NCI-H1436 (cell line): ENCODE measurements at regions not wholly inside any gene's neighbourhood (a gene's known extent, or its start where the extent isn't known, plus 50 kb on each side); places are given as distances from the start of the nearest gene placed in this dataset.

Source experiments
- DNase-seq: peaks from one replicate; lab custom pipeline; 2025; lab: John Stamatoyannopoulos, UW

GRCh38 chr15:29611057-29611456, 211.2 kb downstream of the TJP1 start:
- DNase-seq, result no peak

- no peak for DNase-seq
Observed at GRCh38 chr15:29601811-29602210, 220.5 kb downstream of the TJP1 start.

DNA sequence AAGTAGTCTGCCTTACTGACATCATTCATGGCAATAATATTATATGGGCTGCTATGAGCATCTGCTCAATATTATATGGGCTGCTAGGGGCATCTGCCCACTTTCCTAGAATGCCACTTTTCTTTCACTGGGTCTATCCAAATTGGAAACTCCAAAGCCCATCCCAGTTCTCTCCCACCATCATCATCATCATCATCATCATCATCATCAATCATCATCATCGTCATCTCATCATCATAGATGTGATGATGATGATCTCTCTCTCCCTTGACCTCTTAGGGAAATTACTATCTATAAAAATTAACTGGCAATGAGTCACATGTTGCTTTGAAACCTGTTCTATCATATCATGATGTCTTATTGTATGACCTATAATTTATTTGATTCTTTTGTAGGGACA, 222.0 kb downstream of the TJP1 start:
- DNase-seq, result no peak

DNA sequence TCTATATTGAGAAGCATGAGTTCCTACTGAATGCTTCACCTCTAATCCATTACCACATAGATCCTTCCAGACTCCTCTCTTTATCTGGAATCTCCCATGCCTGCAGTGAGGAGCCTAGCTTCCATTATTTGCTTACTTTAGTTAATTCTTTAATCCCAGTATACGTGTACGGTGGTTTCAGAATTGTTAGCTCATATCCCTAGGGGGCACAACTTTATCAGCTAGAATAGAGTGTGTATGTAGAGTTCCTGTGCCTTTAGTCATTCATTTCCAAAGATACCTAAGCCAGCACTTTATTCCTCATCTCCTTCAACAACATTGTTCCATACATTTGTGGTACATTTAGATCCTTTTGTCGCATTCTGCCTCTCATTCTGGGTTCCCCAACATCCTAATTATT, 226.0 kb downstream of the TJP1 start:
- DNase-seq, result no peak

DNA sequence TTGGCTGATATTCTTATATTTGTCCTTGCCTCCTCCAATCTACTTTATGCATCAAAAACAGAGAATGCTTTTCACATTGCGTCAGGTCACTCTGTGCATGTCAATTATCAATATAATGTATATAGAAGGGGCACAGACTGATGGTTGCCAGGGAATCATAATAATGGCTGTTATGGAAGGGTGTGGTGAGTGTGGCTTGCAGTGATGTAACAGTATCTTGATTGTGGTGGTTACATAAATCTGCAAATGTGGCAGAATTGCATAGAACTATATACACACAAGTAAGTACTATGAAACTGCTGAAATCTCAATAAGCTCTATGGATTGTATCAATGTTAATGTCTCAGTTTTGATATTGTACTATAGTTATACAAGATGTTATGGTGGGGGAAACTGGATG, 228.6 kb downstream of the TJP1 start:
- DNase-seq, result no peak

DNA sequence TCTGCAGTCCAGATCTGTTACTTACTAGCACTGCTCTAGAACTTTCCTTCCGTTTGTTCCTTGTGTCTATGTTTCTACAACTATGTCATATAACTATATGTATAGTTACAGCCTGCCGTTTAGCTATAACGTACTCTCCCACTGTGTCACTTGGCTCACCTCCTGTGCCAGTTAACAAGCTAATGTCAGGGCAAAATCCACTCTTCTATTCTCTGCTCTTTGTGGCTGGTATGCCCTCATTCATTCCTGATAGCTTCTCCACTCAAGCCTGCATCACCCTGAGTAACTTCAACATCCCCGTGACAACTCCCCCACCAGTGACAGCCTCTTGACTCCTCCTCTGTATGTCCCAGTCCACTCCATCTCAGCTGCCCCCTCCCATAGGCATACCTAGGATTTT, 229.2 kb downstream of the TJP1 start:
- DNase-seq, result no peak

DNA sequence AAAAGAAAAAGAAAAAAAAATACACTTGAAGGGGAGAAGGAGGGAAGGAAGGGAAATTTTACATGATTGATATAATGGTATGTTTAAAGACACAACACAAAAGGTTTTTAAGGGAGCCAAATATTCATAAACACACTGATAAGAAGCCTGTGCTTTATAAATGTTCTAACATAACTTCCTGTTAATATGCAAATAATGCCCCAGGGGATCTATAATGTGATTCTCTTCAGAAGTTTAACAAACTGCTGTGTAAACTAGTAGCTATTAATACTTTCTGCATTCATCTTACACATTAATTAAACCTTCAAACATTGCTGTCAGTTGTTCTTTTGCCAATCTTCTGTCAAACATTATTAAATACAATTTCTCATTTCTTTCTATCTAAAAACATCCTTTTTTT, 231.6 kb downstream of the TJP1 start:
- no peak for DNase-seq

DNA sequence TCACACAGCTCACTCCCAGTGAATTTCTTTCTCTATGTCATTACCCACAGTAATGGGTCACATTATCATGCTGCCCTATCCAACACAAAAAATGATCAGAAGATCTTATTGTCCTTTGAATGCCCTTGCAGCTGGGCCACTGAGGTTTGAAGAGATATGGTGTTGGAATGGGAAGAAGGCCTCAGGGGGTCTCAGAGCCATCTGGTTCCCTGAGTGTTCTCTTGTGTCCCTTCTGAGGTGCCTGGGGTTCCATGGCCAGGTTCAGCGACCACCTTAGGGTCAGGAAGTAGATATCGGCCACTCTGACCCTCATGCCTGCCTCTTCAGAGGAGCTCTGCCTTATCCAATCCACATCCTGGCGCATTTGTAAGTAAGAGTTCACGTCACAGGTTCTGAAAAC, 232.3 kb downstream of the TJP1 start:
- DNase-seq, result no peak

- DNase-seq, result no peak
Observed at GRCh38 chr15:29589416-29589815, 232.9 kb downstream of the TJP1 start.

DNA sequence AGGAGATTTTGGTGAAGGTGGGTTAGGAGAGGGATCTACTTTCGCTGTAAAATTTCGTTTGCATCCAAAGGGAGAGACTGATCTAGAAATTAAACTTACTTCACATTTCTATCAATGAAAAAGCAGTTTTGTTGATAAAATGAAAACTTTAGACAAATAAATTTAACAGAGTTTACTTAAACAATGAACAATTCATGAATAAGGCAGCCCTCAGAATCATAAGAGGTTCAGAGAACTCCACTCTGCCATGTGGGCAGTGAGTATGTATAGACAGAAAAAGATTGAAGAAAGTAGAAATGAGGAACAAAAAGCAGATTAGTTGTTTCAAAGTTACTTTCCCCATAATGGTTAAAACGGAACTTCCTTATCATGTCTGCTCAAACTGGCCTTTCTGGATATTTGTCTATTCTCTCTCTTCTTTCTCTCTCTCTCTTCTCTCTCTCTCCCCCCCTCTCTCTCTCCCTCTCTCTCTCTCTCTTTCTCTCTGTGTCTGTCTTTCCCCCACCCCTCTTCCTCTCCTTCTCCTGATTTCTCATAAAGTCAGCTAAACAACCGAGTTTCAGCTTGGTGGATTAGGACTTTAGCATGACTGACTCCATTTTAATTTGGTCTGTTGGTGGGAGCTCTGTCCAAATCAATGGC, 248.9 kb downstream of the TJP1 start:
- no peak for DNase-seq

GRCh38 chr15:29571792-29572431, 250.4 kb downstream of the TJP1 start:
- DNase-seq, result no peak

GRCh38 chr15:29570948-29571791, 251.1 kb downstream of the TJP1 start:
- peak; percentile 11 for DNase-seq

GRCh38 chr15:29570121-29570947, 251.9 kb downstream of the TJP1 start:
- no peak for DNase-seq

DNA sequence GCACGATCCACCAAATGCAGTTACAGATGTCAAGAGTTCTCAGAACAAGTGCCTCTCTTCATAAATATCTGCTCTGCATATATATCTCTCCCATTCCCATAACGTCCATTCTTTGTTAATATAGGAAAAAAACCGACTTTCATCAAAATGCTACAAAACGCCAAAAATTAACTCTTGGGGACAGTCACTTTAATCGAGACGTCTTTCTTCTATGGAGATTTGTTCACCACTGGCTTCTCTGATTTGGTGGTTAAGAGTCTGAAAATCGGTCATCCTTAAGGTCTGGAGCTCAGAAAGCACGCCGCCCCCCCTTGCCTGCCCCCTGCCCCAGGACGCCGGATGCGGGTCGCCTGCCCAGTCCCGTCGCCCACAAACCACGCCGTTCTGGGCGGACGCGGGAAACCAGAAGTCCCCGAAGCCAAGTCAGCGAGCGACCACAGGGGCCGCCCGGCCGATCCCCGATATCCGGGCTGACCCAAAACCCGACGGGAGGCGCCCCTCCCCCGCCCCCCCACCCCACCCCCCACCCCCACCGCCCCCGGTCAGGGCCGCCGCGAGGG, 252.7 kb downstream of the TJP1 start:
- DNase-seq, result no peak

DNA sequence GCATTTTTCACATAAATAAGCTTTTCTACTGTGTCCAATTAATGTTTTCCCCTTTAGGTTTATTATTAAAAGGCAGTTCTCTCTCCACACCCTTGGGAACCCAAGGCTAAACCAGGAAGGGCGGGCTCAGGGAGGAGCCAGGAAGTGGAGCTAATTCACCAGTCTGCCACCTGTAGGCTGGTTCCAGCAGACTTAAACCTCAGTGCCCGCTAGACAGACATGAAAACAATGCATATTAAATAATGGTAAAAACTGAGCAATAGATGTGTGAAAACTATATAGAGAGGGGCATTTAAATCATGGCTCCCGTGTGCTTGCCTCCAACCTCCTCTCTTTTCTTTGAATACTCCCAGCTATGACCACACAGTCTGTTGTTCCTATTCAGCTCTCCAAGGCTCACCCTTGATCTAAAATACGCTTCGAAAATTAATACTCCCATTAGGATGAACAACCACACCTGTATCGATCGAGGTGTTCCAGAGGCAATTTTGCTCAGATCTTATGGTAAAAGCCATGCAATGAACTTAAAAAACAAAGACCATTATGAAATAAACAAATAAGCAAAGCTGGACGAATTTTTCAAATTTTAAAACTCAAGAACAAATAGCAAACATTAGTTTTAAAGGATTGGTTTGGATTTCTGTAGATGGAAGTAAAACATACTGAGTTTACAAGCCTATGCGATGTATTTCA, 253.3 kb downstream of the TJP1 start:
- no peak for DNase-seq

GRCh38 chr15:29567336-29567735, 254.9 kb downstream of the TJP1 start:
- no peak for DNase-seq

DNA sequence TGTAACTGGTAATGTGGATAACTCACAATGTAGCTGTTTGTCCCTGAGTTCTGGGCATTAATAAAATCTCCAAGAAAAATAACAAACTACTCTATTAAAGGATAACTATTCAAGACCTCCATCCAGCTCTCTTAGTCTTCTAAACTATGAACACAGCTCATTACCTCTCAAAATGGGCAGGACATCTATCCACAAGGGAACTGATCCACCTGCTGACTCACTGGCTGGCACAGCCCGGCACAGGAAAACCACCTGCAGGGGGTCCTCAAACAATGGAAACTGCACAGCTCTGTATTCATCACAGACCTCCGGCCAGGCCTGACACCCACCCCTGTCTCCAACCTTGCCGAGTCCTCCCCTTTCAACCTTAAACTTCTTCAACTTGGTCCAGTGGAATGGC, 255.4 kb downstream of the TJP1 start:
- no peak for DNase-seq

GRCh38 chr15:29563112-29563511, 259.2 kb downstream of the TJP1 start:
- DNase-seq, result no peak

GRCh38 chr15:29560896-29561295, 261.4 kb downstream of the TJP1 start:
- DNase-seq, result no peak

GRCh38 chr15:29558261-29558660, 264.0 kb downstream of the TJP1 start:
- DNase-seq, result no peak

DNA sequence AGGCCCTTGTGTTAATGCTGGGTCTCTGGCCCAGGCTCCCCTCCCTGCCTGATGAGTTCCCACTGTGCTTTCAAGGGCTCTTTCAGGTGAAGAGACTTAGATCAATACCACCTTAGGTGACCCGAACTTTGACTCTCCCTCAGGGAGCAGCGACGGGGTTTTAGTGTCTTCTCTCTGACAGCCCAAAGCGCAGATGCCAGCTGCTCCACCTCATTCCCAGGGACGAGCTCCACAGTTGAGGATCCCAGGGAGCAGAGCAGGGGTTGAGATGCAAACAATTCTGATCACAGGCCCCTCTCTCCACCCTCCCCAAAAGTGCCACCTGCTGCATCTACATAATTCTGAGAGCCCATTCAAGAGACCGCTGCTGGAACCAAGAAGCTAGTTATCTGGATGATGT, 265.1 kb downstream of the TJP1 start:
- no peak for DNase-seq
